Suppressor macrophage treated with lipopolysaccharide for 1 hour (primary cell): ENCODE measurements at regions not wholly inside any gene's neighbourhood (a gene's known extent, or its start where the extent isn't known, plus 50 kb on each side); places are given as distances from the start of the nearest gene placed in this dataset.

Experiments used
- DNase-seq, 3 donors: peaks; one replicate each; pipeline ENCODE4 v3.0.0-alpha.2; 2020 to 2022

- peak in 2 of 3 donors; percentile 26 to 29 for DNase-seq
Observed at GRCh38 chrX:100512471-100512870, 72.3 kb upstream of the TNMD start.

DNA sequence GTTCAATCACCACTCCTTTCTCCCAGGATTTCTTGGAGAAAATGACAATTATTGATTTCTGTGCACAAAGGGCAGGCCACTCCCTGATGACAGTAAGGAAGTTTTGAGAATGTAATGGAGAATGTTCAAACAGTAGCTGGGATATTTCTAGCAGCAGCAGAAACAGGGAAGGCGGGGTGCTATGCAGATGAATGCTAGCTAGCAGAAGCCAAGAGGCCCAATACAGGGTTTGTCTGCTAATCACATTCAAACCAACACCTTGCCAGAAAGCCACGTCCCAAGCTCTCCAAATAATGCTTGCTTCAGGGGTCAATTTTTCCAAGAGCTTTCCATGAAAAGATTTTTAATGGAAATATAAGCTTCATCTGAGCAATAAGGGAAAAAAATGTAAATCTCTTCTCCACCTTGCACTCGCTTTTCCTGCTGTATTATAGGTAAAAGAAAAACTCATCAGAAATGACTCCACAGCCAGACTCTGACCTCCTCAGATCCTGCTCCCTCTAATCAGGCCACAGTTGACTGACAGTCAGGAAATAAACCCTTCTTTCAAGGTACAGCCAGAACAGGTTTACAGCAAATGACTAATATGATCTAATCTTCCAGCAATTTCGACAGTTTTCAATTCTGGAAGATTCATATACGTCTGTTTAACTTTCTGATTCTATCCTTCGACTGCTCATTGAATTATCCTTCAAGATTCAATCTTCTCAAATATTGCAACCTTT is 84.7 kb upstream of the PCDH19 start:
- DNase-seq: no peak

- no peak for DNase-seq
Observed at GRCh38 chrX:100491174-100491573, 81.1 kb upstream of the PCDH19 start.

DNA sequence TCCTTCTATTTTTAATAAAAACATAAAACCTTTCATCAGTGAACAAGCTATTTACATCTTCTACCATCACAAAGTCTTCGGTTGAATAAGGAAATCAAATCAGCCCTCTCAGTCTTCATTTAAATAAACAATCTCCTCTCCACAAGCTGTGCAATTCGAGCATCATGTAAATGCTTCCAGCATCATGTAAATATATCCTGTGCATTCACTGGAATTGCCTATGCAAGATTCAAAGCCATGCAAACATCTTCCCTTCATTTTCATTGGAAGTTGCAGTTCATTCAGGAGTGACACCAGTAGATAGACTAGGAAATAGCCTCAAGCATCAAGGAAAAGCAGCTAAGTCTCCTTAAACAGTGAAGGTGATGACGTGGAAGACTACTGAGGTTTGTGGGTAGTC is 77.7 kb upstream of the PCDH19 start:
- DNase-seq: no peak

- no peak for DNase-seq
Observed at GRCh38 chrX:100484971-100485370, 74.9 kb upstream of the PCDH19 start.

DNA sequence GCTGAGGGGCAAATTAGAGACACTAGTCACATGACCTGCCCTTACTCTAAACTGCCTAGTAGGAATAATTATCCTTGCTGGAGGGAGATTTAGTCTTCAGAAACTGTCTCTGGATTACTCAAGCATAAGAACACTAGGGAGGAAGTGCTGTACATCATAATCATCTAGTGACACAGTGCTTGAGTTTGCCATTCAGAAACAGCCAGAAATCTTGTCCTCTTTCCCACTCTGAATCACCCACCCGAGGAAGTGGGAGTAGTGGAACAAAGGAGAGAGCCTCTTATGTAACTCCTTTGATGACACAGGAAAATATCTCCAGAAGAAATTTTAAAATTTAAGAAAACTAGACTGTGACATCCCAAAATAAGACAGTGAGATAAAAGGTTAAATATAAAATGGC is 69.3 kb upstream of the PCDH19 start:
- DNase-seq: peak in 1 of 3 donors; percentile 0

DNA sequence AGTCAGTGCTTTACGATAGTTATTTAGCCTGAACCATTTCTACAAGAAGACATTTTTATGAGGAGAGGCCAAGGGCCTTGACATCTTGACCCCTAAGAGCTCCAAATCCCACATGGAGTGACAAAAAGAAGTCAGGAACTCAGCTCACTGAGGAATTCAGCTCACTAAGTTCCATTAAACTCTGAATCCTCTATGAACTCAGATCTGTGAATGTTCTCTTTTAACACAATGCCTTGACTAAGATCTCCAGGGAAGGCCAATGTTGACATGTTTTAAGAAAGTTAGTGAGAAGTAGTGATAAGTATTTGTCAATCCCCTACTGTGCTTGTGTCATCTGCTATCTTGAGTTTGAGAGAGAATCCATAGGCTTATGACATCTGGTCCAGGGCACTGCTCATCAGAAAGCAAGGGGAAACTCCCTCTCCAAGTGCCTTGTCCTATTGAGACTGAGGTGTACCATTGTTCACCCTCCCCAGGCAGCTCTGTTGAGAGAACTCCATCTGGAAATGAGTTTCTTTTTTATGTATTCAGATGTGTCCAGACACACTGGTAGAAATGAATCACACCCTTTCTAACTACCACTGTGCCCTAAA is 68.7 kb upstream of the PCDH19 start:
- DNase-seq: no peak

- no peak for DNase-seq
Observed at GRCh38 chrX:100477958-100478357, 67.9 kb upstream of the PCDH19 start.

DNA sequence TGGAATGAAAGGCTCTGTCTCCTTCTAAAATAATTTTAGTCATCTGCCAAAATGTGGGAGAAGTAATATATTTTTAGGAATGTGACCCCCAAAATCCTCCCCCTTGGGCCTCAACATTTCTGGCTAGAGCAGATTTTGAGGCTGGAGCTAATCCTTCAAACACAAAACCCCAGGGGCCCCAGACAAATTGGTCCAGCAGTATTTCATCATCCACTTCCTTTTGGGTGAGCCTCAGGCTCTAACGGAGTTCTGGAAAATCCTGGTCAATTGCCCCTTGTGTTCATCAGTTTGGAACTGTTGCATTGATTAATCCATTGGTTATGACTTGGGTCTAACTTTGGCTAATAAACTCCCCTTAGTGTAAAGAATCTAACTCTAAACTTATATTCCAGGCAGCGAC is 67.4 kb upstream of the PCDH19 start:
- no peak for DNase-seq
